A204.1 (cell line): ENCODE measurements at regions not wholly inside any gene's neighbourhood (a gene's known extent, or its start where the extent isn't known, plus 50 kb on each side); places are given as distances from the start of the nearest gene placed in this dataset.
"Not testable (repeated sequence)": the region's sequence is repeated elsewhere in the genome, so short reads cannot be mapped to it uniquely, and the experiment has no call there.

Experiments
- FAIRE-seq: peaks from 2 replicates; lab custom pipeline; 2012; peaks lifted over from hg19 to GRCh38; lab: Jason Lieb, UNC

DNA sequence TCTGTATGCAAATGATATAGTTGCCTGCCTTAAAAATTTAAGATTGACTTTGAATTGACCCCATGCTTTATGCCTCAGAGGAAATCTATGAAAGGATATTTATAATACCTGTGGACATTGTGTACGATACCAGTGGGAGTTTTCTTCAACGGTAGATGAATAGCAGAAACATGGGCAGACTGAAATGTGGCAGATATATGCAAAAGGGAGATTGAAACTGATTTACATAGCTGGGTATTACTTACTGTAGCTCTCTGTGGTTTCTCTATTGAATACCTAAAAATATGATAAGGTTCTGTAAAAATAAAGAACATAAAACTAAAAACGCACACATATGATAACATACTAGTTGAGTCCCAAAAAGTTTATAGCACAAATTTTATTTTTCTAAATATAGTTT, 345.2 kb upstream of the PCSK5 start:
- no peak for FAIRE-seq

DNA sequence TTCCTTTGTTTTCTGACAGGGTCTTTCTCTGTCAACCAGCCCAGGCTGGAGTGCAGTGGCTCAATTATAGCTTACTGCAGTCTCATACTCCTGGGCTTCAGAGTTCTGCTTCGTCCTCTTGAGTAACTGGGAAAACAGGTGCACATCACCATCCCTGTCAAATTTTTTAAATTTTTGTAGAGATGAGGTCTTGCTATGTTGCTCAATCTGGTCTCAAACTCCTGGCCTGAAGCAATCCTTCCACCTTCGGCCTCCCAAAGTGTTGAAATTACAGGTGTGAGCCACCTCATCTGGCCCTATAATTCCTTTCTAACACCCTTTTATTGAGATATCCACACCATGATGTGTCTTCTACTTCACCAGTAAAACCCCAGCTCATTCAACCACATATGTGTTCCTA, 341.6 kb upstream of the PCSK5 start:
- FAIRE-seq: no peak

DNA sequence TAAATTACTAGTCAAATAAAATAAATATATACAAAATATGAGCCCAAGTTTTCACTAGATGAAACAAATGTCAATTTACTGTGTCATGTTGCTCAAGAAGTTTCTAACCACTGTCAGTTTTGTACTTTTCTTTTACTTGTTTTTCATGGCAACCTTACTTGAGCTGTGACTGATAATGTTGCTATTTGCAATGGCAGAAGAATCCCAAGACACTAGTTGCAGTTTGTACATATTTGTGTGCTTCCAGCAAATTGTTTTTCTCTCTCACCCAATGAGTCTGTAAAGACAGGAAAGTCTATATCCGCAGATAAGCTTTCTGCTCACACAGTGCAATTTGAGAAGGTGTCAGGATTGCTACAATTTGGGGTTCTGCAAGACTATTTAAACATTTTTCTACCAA, 338.6 kb upstream of the PCSK5 start:
- FAIRE-seq: no peak

DNA sequence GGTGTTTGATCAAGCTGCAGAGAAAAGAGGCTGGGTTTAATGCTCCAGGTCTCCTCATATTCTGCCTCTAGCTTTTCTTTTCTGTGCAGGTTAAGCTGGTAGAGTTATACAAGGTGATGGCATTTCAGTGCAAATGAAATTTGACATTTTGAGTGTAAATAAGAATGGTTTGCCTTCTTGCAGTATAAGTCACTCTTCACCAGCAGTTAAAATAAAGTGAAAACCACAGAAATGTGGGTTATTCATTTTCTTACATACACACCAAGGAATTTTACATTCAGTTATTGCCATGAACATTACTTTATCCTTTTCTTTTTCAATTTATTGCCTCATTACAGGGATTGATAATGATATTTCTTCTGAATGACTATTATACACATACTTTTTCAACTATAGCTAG, 337.5 kb upstream of the PCSK5 start:
- FAIRE-seq: no peak

DNA sequence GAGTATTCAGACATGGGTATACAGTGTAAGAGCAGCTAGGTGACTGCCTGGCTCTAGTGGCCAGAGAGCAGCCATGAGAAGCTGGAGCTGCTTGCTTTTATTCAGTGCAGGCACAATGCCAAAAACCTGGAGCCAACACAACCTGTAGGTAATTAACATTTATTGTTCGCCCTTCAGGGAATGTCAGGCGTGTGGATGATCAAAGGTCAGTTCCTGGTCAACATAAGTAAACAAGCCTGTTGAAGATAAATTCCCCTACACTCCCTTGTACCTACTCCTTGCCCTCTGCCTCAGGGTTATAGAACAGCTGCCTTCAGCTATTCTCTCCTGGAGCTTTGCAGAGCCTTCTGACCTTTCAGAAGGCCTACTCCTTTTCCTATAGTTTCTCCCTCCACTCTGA, 323.7 kb upstream of the PCSK5 start:
- FAIRE-seq: not testable (repeated sequence)

DNA sequence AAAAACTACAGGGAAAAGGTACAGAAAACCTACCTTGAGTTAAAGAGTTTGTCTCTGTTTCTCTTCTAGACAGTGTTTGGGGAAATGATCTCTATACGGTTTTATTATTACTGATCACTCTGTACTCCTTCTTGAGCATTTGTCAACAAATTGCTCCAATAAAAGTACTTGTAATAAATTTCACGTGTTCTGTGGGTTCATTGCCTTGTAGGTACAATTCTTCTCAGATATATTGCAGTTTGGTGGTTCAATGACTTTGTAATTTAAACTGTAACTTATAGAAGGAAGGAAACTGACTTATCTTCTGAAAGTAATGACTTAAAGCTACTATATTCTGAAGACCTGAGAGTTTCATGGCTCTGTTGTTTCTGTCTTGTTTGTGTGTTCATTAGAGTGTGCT, 319.9 kb upstream of the PCSK5 start:
- FAIRE-seq: no peak

DNA sequence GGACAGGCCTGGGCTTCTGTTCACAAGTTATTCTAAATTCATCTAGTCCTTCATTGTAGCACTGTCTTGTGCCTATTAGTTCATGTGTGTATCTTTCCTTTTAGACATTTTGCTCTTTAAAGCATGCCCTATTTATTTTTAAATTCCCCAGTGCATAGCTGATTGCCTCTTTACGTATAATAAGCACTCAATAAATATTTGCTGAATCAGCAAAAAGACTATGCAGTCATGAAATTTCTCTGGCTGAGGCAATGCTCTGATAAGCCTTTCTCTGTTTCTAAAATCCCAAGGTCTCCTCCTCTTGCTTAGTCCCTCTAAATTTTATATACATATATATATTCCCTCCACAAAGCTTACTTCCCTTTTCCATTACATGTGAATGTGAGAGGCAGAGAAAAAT, 315.9 kb upstream of the PCSK5 start:
- no peak for FAIRE-seq

DNA sequence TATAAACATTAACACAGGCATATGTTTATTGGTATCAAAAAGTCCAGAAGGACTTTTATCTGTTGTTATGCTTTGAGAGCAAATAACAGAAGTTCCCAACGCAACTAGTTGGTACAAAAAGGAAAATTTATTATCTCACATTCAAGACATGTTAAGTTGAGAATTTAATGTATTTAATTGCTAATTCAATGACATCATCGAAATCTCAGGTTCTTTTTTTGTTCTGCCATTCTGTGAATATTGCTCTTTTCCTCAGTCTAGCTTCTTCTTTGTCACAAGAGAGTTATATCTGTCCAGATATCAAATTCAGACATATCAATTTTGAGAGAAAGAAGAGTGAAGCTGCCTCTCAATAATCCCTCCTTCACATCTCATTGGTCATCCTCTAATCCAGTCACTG, 307.6 kb upstream of the PCSK5 start:
- no peak for FAIRE-seq

DNA sequence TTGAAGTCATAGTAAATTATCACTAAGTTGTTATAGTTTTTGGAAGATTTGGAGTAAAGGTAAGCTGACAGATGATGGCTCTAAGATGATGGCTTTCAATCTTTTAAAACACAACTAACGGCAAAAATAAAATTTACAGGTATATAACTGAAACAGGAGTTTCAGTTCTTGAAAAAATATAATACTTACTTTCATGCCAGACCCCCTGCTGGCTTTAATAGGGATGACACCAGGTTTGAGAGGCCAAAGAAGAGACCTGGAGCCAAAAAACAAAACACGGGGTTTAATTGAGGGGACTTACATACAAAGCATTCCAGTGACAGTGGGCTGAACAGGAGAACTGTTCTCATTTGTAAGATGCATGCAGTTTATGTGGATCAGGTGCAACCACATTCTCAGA, 301.7 kb upstream of the PCSK5 start:
- FAIRE-seq: no peak

DNA sequence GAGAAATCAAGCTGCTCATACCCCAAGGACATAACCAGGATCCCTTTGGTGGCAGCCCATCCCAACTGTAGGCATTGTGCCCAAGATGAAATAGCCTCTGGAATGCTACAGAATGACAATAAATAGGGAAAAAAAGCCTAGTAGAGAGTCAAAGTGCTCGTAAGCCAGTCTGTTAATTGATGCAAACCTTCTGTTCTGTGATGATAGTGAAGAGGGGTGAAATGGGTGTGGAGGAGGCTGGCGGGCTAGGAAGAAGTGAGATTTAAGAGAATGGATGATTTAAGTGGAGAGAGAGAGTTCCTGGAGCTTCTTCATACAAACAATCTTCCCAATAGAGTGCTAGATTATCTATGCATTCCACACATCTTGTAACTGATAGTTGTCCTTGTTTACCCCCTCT, 301.0 kb upstream of the PCSK5 start:
- no peak for FAIRE-seq

DNA sequence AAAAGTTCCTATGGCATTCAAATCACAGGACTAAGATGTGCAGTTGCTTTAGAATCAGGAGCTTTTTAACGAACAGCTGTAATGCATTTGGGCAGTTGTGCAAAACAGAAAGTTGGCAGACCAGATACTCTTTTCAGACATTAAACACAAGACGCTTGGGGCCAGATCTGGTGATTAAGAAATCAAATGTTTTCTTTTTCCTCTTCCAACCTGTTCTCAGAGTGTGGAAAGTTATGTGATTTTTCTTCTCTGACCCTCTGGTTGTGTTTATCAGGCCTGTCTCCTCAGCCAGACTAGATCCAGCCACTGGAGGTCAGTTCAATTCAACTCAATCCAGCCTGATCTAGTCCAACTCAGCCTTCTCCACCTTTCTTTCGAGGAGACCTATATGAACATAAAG, 298.5 kb upstream of the PCSK5 start:
- no peak for FAIRE-seq

DNA sequence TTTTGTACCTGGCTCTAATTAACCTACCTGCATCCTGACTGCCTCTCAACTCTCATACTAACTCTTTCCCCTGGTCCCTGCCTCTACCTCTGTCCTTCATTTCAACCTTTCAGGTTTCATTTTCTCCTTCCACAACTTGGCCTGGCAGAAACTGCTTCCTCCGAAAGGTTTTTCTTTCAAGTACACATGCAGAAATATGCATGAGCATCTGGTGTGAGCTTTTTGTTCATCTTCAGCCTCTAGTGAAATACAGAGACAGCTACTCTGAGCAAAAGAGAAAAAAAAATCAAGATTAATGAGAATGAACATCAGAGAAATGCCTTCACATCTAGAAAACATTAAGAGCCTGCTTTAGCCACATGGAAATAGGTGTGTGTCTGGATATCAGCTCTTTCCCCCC, 297.9 kb upstream of the PCSK5 start:
- FAIRE-seq: no peak

DNA sequence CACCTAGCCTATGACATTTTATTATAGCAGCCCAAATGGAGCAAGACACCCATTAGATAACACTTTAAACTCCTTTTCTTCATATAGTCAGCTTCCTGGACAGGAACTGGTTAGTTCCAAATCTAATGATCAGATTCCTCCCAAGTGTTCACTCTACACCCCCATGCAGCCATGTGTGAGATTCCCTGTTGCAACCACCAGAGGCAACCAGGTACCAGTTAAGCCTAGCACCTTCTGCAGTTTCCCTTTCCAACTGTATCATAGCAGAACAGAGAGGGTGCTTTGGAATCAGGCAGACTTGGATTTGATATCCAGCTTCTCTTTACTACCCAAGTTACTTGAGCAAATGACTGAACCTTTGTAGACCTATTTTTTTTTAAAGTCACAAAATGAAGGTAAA, 296.6 kb upstream of the PCSK5 start:
- FAIRE-seq: no peak

DNA sequence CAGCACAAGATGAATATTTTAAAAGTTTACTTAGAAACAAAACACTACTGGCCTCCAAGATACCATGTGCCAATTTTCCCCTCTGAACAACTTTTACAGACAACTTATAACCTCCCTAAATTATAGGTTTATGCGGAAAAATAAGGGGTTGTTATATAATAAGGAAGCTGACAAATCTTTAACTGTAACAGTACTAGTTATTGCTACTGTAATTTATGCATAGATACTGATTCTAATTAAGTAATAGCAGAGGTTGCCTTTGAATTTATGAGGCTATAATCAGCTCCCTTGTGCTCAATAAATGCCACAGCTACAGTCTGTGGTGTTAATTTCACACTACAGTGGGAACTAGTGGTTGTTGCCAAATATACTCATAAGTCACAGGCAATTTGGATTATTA, 291.3 kb upstream of the PCSK5 start:
- FAIRE-seq: no peak

DNA sequence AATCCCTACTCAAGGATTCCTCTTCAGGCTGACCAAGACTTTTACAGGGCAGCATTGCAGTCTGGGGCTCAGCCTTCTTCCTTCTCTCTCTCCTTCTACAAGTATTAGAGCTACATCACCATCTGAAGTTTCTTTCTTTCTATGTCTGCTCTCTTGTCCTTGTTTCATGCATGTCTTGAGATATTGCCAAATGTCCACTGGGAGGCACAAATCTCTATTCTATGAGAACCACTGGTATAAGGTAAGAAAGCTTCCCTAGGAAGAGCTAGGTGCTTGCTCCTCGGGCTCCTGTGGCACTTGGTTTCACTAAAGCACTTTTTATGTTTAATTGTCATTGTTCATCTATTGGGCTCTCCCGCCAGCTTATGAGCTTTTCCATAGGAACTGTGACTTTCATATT, 289.2 kb upstream of the PCSK5 start:
- no peak for FAIRE-seq

DNA sequence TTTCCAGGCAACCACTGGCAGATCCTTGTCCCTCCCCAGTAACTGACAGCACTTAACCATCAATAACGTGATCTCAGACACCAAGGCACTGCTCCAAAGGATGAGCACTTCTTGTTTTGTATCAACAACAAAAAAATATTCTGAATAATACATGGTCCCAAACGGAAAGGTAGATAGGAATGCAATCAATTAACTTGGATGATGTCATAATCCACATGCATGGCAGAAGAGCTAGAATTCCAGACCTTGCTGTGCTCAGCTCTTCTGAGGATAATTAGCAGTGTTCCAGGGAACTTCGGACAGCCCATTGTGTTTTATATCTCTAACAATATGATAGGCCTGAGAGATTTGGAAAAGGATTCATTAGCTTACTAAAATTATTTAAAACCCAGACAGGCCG, 288.4 kb upstream of the PCSK5 start:
- FAIRE-seq: no peak

DNA sequence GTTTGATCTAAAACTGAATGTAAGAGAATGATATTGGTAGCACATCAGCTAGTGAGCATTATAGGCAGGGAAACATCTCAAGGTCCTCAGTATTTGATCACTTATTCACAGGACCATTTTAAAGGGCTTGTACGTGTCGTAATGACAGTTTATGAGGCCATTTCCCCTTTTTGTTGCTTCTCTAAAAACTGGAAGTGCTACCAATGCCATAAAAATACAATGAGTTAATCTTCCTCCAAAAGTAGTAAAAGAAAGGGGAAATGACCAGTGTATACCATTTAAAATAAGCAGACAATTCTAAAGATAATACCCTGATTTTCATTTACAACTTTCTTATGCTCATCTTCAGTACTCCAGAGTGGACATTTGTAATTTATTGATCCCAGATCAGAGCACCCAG, 285.8 kb upstream of the PCSK5 start:
- no peak for FAIRE-seq

DNA sequence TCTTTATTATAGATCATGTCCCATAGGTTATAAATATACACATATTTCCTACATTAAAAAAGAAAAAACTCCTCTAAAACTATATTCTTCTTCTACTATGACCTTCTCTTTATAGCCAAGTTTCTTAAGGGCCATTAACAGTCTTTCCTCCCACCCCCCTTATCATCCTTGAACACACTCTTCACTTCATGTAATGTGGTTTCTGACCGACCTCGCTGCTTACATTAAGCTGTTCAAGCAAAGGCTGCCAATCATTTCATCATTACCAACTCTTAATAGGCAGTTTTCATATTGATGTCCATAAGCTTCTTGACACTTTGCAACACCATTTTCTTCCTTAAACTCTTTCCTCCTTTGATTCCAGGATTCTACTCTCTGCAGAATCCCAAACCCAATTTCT, 283.0 kb upstream of the PCSK5 start:
- no peak for FAIRE-seq

DNA sequence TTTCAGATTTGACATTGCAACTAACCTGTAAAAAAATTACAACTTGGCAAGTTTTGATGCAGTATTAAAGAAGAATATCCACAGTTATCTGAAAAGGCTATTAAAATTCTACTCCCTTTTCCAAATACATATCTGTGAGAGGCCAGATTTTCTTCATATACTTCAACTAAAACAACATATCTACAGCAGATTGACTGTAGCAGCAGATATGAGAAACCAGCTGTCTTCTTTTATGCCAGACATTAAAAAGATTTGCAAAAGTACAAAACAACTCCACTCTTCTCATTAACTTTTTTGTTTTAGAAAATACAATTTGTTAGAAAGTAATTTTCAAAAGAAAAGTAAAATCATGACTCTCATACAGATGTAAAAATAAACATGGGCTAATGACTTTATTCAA, 281.1 kb upstream of the PCSK5 start:
- no peak for FAIRE-seq

DNA sequence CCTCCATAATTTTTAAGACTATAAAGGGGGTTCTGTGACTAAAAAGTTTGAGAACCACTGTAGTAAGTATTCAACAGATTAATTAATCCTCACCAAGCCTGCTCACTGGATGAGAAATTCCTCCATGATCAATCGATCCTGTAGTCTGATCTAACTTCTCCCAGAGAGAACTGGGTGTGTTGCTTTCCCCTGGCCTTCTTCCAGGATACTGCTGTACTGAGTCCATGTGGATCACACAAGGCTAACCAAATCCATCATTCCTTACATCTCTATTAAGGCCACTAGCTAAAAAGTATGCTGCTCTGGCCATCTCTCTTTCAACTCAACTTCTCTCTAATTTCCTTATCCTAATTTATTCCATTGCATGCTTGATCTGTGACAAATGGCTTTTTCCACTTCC, 280.2 kb upstream of the PCSK5 start:
- no peak for FAIRE-seq

DNA sequence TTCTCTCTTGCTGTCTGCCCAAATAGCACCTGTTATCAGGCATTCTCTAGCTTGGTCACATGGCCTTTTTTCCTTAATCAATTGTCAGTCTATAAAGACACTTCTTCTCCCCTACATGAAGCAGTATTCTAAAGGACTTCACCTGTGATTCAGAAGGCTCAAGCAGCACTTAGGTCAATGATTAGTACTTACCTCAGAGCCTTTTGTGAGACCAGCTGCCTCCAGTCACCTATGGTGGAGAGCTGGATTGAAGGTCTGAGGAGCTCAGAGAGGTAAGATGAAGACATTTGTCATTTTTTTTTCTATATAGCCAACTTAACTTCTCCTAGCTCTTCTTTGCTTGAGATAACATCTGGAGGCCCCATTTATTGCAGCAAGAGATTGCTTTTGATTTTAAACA, 278.3 kb upstream of the PCSK5 start:
- FAIRE-seq: no peak

DNA sequence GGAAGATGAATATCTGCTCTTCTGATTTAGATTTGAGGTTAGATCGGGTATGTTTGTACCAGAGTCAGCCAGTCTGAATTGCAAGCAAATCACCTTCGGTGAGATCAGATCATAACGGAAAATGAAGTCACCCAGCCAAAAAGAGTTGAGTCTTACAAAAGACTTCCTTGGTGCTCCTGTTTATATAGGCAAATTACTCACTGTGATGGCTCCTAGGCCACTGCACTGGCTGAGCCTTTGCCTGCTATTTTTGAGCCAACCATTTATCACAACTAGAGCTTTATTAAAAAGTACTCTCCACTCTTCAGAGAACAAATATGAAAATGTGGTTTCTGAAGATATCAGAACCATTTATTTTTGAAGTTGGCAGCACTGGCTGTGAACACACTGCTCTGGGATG, 277.7 kb upstream of the PCSK5 start:
- no peak for FAIRE-seq

DNA sequence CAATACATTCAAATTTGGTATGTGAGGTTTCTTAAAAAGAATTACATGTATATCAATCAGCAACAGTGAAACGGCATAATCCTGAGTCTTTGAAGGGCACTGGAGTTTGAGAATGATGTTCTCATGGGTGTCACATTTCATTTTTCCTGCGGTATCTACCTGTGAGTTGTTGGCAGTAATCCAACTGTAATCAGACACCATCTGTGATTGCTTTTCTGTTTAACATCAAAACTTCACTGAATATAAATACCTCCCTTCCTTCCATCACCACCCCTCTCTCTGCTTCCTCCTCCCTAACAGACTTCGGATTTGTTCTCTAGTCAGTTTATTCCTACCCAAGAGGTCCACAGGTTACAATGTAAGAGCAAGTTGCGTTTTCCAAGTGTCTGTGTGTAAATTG, 275.2 kb upstream of the PCSK5 start:
- FAIRE-seq: no peak

DNA sequence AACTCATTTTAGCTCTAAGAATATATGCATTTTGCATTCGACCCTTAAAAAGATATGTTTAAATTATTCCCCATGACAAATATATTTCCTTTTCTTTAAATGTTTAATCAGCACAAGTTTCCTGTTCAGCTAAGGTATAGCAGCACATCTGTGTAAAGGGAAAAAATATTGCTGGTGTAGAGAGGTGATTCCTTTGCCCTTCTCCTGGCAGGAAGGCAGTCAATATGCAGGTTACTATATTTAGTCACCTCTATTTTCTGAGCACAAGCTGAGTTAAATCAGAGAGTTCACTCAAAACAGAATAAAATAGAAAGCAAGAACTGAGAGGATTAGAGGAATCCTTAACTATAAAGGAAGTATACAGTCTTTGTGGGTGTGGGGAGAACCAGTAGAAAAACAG, 274.4 kb upstream of the PCSK5 start:
- FAIRE-seq: no peak

DNA sequence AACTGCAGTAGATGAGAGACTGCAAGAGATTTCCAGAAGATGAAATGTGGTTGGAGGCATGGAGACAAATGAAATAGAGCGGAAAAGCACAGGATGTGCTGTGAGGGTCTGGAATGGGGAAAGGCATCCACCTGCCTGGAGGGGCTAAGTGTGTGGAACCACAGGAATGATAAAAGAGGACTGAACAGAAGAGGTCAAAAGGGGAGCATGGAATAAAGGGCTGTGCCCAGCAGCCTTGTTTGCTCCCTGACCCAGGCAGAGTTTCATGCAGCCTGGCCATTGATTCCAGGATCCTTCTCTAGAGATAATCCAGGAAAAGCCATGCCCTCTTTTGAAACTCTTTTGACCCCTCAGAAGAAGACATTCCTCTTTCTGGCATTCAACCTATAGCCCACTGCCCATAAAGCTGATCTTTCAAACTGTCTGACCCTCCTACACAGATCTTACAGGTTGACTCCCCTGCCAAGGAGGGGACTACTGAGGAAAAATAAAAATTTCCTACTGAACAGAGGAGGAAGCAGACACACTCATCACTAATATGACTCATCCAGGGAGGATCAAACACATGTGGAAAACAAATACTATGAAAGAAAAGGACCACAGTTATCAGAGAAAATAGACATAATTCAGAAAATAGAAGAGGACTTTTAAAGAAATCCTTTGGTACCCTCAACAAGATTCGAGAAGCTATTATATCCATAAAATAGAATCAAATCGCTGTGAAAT, 273.5 kb upstream of the PCSK5 start:
- no peak for FAIRE-seq
